ENCODE measurements at regions not wholly inside any gene's neighbourhood (a gene's known extent, or its start where the extent isn't known, plus 50 kb on each side); places are given as distances from the start of the nearest gene placed in this dataset.

DNA sequence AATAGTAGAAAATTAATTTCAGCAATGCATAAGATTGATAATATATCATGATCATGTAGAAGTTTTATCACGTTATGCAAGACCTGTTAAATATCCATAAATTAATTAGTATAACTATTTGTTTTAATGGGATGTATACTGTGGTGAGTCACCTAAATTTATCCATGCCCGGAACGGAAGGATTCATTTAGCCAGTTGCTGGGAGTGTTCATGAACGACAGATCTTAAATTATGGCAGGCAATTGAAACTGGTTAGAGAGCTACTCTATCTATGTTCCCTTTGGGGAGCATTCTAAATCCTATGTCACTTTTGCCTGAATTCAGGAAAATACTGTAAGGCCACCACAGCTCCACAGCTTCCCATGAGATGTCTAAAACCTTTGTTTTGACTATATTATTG lies 1950.5 kb upstream of the AGA start:
- TF ChIP-seq NR2C2 (CRISPR knock-in tag; IDR thresholded peaks at IDR 0.05; ENCODE audit: borderline replicate concordance) (no peak), ZNF770 (CRISPR knock-in tag; IDR thresholded peaks at IDR 0.05) (no peak), ZNF879 (CRISPR knock-in tag; IDR thresholded peaks at IDR 0.05) (no peak)
- TF ChIP-seq, protein P1, sequence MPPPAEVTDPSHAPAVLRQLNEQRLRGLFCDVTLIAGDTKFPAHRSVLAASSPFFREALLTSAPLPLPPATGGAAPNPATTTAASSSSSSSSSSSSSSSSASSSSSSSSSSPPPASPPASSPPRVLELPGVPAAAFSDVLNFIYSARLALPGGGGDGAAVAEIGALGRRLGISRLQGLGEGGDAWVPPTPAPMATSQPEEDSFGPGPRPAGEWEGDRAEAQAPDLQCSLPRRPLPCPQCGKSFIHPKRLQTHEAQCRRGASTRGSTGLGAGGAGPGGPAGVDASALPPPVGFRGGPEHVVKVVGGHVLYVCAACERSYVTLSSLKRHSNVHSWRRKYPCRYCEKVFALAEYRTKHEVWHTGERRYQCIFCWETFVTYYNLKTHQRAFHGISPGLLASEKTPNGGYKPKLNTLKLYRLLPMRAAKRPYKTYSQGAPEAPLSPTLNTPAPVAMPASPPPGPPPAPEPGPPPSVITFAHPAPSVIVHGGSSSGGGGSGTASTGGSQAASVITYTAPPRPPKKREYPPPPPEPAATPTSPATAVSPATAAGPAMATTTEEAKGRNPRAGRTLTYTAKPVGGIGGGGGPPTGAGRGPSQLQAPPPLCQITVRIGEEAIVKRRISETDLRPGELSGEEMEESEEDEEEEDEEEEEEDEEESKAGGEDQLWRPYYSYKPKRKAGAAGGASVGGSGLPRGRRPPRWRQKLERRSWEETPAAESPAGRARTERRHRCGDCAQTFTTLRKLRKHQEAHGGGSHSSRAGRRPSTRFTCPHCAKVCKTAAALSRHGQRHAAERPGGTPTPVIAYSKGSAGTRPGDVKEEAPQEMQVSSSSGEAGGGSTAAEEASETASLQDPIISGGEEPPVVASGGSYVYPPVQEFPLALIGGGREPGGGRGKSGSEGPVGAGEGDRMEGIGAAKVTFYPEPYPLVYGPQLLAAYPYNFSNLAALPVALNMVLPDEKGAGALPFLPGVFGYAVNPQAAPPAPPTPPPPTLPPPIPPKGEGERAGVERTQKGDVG (CRISPR knock-in tag; IDR thresholded peaks at IDR 0.05; ENCODE audit: borderline replicate concordance): no peak

Data from HepG2 (cell line).